ENCODE measurements at regions not wholly inside any gene's neighbourhood (a gene's known extent, or its start where the extent isn't known, plus 50 kb on each side); places are given as distances from the start of the nearest gene placed in this dataset.

GRCh38 chr4:128380306-128380705 lies 92.7 kb upstream of the PGRMC2 start:
- DNase-seq: no peak
- intact Hi-C loops (cut with DNase I): loop anchor here (10.0 kb wide), 1 partner anchor 434 kb away; no protein-coding TSS in a partner anchor

- intact Hi-C loops (cut with DNase I): loop anchor here (10.0 kb wide), 1 partner anchor 435 kb away; no protein-coding TSS in a partner anchor
- DNase-seq: peak in 2 of 10 donors; percentile 12 to 83
Measured at GRCh38 chr4:128379860-128380259, 92.2 kb upstream of the PGRMC2 start.

GRCh38 chr4:128378668-128379067 lies 91.1 kb upstream of the PGRMC2 start:
- intact Hi-C loops (cut with DNase I): no loop called here
- DNase-seq: no peak

GRCh38 chr4:128376958-128377357 lies 89.3 kb upstream of the PGRMC2 start:
- no peak for DNase-seq
- intact Hi-C loops (cut with DNase I): no loop called here

- intact Hi-C loops (cut with DNase I): no loop called here
- DNase-seq: no peak
Measured at GRCh38 chr4:128376303-128376702, 88.7 kb upstream of the PGRMC2 start.

- intact Hi-C loops (cut with DNase I): no loop called here
Measured at GRCh38 chr4:128373628-128374027, 86.0 kb upstream of the PGRMC2 start.

GRCh38 chr4:128371876-128372275 lies 84.3 kb upstream of the PGRMC2 start:
- no peak for DNase-seq
- intact Hi-C loops (cut with DNase I): no loop called here

More at GRCh38 chr4:128373628-128374027, 86.0 kb upstream of the PGRMC2 start:
- DNase-seq: no peak

GRCh38 chr4:128371001-128371777 lies 83.6 kb upstream of the PGRMC2 start:
- DNase-seq: no peak

GRCh38 chr4:128366212-128366611 lies 78.6 kb upstream of the PGRMC2 start:
- intact Hi-C loops (cut with DNase I): no loop called here
- no peak for DNase-seq

More at GRCh38 chr4:128371001-128371777, 83.6 kb upstream of the PGRMC2 start:
- intact Hi-C loops (cut with DNase I): no loop called here

- DNase-seq: no peak
- intact Hi-C loops (cut with DNase I): no loop called here
Measured at GRCh38 chr4:128364565-128364964, 77.0 kb upstream of the PGRMC2 start.

- no peak for DNase-seq
- intact Hi-C loops (cut with DNase I): no loop called here
Measured at GRCh38 chr4:128363966-128364365, 76.4 kb upstream of the PGRMC2 start.

GRCh38 chr4:128362760-128363159 lies 75.1 kb upstream of the PGRMC2 start:
- DNase-seq: no peak
- intact Hi-C loops (cut with DNase I): no loop called here

- intact Hi-C loops (cut with DNase I): no loop called here
- DNase-seq: no peak
Measured at GRCh38 chr4:128359422-128359821, 71.8 kb upstream of the PGRMC2 start.

GRCh38 chr4:128358913-128359279 lies 71.3 kb upstream of the PGRMC2 start:
- intact Hi-C loops (cut with DNase I): no loop called here

GRCh38 chr4:128358231-128358912 lies 70.8 kb upstream of the PGRMC2 start:
- intact Hi-C loops (cut with DNase I): no loop called here
- DNase-seq: no peak

More at GRCh38 chr4:128358913-128359279, 71.3 kb upstream of the PGRMC2 start:
- no peak for DNase-seq

- intact Hi-C loops (cut with DNase I): no loop called here
- DNase-seq: no peak
Measured at GRCh38 chr4:128357286-128357685, 69.7 kb upstream of the PGRMC2 start.

- DNase-seq: no peak
- intact Hi-C loops (cut with DNase I): no loop called here
Measured at GRCh38 chr4:128355305-128355704, 67.7 kb upstream of the PGRMC2 start.

GRCh38 chr4:128354205-128354821 lies 66.7 kb upstream of the PGRMC2 start:
- DNase-seq: no peak
- intact Hi-C loops (cut with DNase I): no loop called here

- no peak for DNase-seq
- intact Hi-C loops (cut with DNase I): no loop called here
Measured at GRCh38 chr4:128353791-128354190, 66.2 kb upstream of the PGRMC2 start.

GRCh38 chr4:128351502-128351901 lies 63.9 kb upstream of the PGRMC2 start:
- no peak for DNase-seq
- intact Hi-C loops (cut with DNase I): no loop called here

GRCh38 chr4:128350449-128351045 lies 62.9 kb upstream of the PGRMC2 start:
- intact Hi-C loops (cut with DNase I): no loop called here
- DNase-seq: no peak
